ENCODE measurements at regions not wholly inside any gene's neighbourhood (a gene's known extent, or its start where the extent isn't known, plus 50 kb on each side); places are given as distances from the start of the nearest gene placed in this dataset.

DNA sequence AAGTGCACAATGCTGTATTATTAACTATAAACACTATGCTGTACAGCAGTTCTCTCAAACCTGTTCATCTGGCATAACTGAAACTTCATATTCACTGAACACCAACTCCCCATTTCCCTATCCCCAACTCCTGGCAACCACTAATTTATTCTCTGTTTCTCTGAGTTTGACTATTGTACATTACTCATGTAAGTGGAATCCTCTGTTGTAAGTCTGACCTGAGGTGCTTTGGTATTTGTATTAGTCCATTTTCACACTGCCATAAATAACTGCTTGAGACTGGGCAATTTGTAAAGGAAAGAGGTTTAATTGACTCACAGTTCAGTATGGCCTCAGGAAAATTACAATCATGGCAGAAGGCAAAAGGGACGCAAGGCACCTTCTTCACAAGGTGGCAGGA, 266.3 kb downstream of the PPP1R3A start:
- Mint-ChIP-seq H3K4me1 (no peaks in the 10 kb centered on the region), H3K27me3 (ENCODE audit: low read depth in 3 of 3) (peaks cover 0 to 1% (median 0%) of the 10 kb centered on the region in 3 donors), H3K4me3 (no peak overlapping the region), H3K36me3 (no peaks in the 10 kb centered on the region), H3K27ac (no peak overlapping the region), H3K9me3 (peaks cover 0 to 5% (median 0%) of the 10 kb centered on the region in 7 donors)
- no CpG with 5 or more reads among the region's 1 CpG for WGBS (ENCODE audit: insufficient coverage)
- H4K20me1 ChIP-seq (ENCODE audit: insufficient read depth, low read length): no peaks in the 10 kb centered on the region
- no peaks in the 10 kb centered on the region for H3K79me2 ChIP-seq (ENCODE audit: insufficient read depth, low read length)
- H3K27me3 ChIP-seq (ENCODE audit: control insufficient read depth in 2 of 2, insufficient read depth in 2 of 2, low read length in 2 of 2): no peaks in the 10 kb centered on the region
- no peak for DNase-seq
- intact Hi-C loops (cut with micrococcal nuclease): no loop called here
- TF ChIP-seq, protein P1, sequence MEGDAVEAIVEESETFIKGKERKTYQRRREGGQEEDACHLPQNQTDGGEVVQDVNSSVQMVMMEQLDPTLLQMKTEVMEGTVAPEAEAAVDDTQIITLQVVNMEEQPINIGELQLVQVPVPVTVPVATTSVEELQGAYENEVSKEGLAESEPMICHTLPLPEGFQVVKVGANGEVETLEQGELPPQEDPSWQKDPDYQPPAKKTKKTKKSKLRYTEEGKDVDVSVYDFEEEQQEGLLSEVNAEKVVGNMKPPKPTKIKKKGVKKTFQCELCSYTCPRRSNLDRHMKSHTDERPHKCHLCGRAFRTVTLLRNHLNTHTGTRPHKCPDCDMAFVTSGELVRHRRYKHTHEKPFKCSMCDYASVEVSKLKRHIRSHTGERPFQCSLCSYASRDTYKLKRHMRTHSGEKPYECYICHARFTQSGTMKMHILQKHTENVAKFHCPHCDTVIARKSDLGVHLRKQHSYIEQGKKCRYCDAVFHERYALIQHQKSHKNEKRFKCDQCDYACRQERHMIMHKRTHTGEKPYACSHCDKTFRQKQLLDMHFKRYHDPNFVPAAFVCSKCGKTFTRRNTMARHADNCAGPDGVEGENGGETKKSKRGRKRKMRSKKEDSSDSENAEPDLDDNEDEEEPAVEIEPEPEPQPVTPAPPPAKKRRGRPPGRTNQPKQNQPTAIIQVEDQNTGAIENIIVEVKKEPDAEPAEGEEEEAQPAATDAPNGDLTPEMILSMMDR (IDR thresholded peaks at IDR 0.05): no peak
- H3K9me3 ChIP-seq (replicated peaks in 1 of 2; ENCODE audit: control insufficient read depth in 1 of 2, insufficient read depth in 1 of 2, low read length in 2 of 2): no peaks in the 10 kb centered on the region
- no peak overlapping the region for H2AFZ ChIP-seq (ENCODE audit: insufficient read depth, low read depth, low read length, poor library complexity, severe bottlenecking)
- no peak overlapping the region for H3K9ac ChIP-seq (ENCODE audit: insufficient read depth, low read length, poor library complexity, severe bottlenecking)
- H3K27ac ChIP-seq (ENCODE audit: low read depth in 1 of 2, low read length in 2 of 2): no peak overlapping the region
- H3K4me3 ChIP-seq (replicated peaks in 1 of 3; ENCODE audit: low read depth in 2 of 3, low read length in 3 of 3): no peak overlapping the region
- no peak overlapping the region for H3K4me2 ChIP-seq (replicated peaks; ENCODE audit: extremely low read depth, low read length, poor library complexity, severe bottlenecking)
- H3K4me1 ChIP-seq (ENCODE audit: control insufficient read depth in 1 of 2, insufficient read depth in 2 of 2, low read length in 2 of 2): no peaks in the 10 kb centered on the region
- H3K36me3 ChIP-seq (replicated peaks in 1 of 2; ENCODE audit: control insufficient read depth in 1 of 2, insufficient read depth in 2 of 2, low read length in 2 of 2): no peaks in the 10 kb centered on the region

DNA sequence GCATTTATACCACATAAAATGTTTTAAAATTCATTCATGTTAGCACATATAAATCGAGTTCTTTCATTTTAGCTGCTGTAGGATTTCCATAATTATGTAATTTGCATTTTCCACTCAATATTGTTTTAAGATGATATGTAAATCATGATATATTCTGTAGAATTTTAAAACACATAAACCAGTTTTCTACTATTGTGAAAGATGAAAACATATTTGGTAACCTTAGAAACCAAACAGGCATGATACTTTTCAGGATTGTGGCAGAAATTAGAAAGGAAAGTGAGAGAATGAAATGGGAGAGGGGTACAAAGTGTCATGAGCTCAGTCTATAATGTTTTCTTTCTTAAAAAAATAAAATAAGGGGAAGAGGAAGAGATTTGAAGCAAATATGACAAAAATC, 269.3 kb downstream of the PPP1R3A start:
- Histone ChIP-seq H3K27me3 (ENCODE audit: control insufficient read depth in 2 of 2, insufficient read depth in 2 of 2, low read length in 2 of 2) (no peaks in the 10 kb centered on the region), H3K27ac (ENCODE audit: low read depth in 1 of 2, low read length in 2 of 2) (no peak overlapping the region), H3K4me3 (replicated peaks in 1 of 3; ENCODE audit: low read depth in 2 of 3, low read length in 3 of 3) (no peak overlapping the region), H3K9ac (ENCODE audit: insufficient read depth, low read length, poor library complexity, severe bottlenecking) (no peak overlapping the region), H3K4me2 (replicated peaks; ENCODE audit: extremely low read depth, low read length, poor library complexity, severe bottlenecking) (no peak overlapping the region), H2AFZ (ENCODE audit: insufficient read depth, low read depth, low read length, poor library complexity, severe bottlenecking) (no peak overlapping the region), H4K20me1 (ENCODE audit: insufficient read depth, low read length) (no peaks in the 10 kb centered on the region), H3K79me2 (ENCODE audit: insufficient read depth, low read length) (no peaks in the 10 kb centered on the region), H3K4me1 (ENCODE audit: control insufficient read depth in 1 of 2, insufficient read depth in 2 of 2, low read length in 2 of 2) (no peaks in the 10 kb centered on the region), H3K9me3 (replicated peaks in 1 of 2; ENCODE audit: control insufficient read depth in 1 of 2, insufficient read depth in 1 of 2, low read length in 2 of 2) (no peaks in the 10 kb centered on the region), H3K36me3 (replicated peaks in 1 of 2; ENCODE audit: control insufficient read depth in 1 of 2, insufficient read depth in 2 of 2, low read length in 2 of 2) (no peaks in the 10 kb centered on the region)
- H3K9me3 Mint-ChIP-seq: peaks cover 0 to 4% (median 0%) of the 10 kb centered on the region in 7 donors
- WGBS (ENCODE audit: insufficient coverage): no CpG with 5 or more reads among the region's 1 CpG
- H3K36me3 Mint-ChIP-seq: no peaks in the 10 kb centered on the region
- peaks cover 0 to 1% (median 0%) of the 10 kb centered on the region in 3 donors for H3K27me3 Mint-ChIP-seq (ENCODE audit: low read depth in 3 of 3)
- no peak for DNase-seq
- H3K4me1 Mint-ChIP-seq: no peaks in the 10 kb centered on the region
- intact Hi-C loops (cut with micrococcal nuclease): no loop called here
- TF ChIP-seq, protein P1 (IDR thresholded peaks at IDR 0.05): no peak
- H3K27ac Mint-ChIP-seq: no peak overlapping the region
- H3K4me3 Mint-ChIP-seq: no peak overlapping the region

Data from CD14-positive monocyte (primary cell).